ENCODE measurements at regions not wholly inside any gene's neighbourhood (a gene's known extent, or its start where the extent isn't known, plus 50 kb on each side); places are given as distances from the start of the nearest gene placed in this dataset.
A peak's percentile ranks its signal among the peaks of the same experiment; 100 is the strongest.
"Not testable (repeated sequence)": the region's sequence is repeated elsewhere in the genome, so short reads cannot be mapped to it uniquely, and the experiment has no call there.

DNA sequence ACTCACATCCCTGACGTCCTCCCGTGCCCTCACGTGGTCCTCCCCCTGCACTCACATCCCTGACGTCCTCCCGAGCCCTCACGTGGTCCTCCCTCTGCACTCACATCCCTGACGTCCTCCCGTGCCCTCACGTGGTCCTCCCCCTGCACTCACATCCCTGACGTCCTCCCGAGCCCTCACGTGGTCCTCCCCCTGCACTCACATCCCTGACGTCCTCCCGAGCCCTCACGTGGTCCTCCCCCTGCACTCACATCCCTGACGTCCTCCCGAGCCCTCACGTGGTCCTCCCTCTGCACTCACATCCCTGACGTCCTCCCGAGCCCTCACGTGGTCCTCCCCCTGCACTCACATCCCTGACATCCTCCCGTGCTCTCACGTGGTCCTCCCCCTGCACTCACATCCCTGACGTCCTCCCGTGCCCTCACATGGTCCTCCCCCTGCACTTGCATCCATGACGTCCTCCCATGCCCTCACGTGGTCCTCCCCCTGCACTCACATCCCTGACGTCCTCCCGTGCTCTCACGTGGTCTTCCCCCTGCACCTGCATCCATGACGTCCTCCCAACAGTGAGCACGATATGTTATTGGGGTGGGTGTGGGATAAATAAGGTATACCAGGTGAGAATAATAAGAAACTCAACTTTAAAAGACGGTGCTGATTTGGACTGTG, 57.0 kb upstream of the SAMD11 start:
- not testable (repeated sequence) for H4K20me1 ChIP-seq (ENCODE audit: insufficient read depth); H3K79me2 ChIP-seq (replicated peaks; ENCODE audit: insufficient read depth, low read length); H3F3A ChIP-seq (ENCODE audit: insufficient read depth, low read length, poor library complexity, severe bottlenecking); H2AFZ ChIP-seq (ENCODE audit: low read depth, low read length); H3K27ac ChIP-seq (ENCODE audit: low read length); H3K4me3 ChIP-seq (ENCODE audit: low read length); H3K4me2 ChIP-seq (ENCODE audit: low read length); H3K36me3 ChIP-seq (ENCODE audit: insufficient read depth, low read length); H3K9me3 ChIP-seq (ENCODE audit: low read length); H3K9ac ChIP-seq (ENCODE audit: low read length); H3K9me2 ChIP-seq (ENCODE audit: insufficient read depth, low read length)
- peaks cover 10% of the 10 kb centered on the region for H3K27me3 ChIP-seq (ENCODE audit: insufficient read depth, low read depth, low read length)

DNA sequence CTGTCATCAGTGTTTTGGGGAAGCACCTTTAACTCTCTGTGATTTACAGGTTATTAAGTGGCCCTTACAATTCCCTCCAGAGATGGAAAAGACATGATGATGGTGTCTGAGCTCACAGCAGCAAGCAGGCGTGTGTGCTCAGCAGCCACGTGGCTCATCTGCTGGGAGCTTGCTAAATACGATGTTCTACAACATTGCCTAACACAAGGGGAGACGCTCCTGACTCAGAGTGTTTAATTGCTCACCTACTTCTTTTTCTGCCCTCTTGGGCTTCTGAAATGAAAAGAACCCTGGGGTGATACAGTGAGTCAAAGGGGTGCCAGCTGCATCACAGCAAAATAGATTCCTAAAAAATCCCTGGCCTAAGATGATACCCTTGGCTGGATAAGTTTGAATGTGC, 56.2 kb upstream of the SAMD11 start:
- not testable (repeated sequence) for H2AFZ ChIP-seq (ENCODE audit: low read depth, low read length); H3K27ac ChIP-seq (ENCODE audit: low read length); H3K79me2 ChIP-seq (replicated peaks; ENCODE audit: insufficient read depth, low read length); H3K9me2 ChIP-seq (ENCODE audit: insufficient read depth, low read length); H3K4me2 ChIP-seq (ENCODE audit: low read length); H3K9me3 ChIP-seq (ENCODE audit: low read length); H3K36me3 ChIP-seq (ENCODE audit: insufficient read depth, low read length); H4K20me1 ChIP-seq (ENCODE audit: insufficient read depth); H3K9ac ChIP-seq (ENCODE audit: low read length); H3K4me3 ChIP-seq (ENCODE audit: low read length); H3F3A ChIP-seq (ENCODE audit: insufficient read depth, low read length, poor library complexity, severe bottlenecking)
- peaks cover 10% of the 10 kb centered on the region for H3K27me3 ChIP-seq (ENCODE audit: insufficient read depth, low read depth, low read length)

DNA sequence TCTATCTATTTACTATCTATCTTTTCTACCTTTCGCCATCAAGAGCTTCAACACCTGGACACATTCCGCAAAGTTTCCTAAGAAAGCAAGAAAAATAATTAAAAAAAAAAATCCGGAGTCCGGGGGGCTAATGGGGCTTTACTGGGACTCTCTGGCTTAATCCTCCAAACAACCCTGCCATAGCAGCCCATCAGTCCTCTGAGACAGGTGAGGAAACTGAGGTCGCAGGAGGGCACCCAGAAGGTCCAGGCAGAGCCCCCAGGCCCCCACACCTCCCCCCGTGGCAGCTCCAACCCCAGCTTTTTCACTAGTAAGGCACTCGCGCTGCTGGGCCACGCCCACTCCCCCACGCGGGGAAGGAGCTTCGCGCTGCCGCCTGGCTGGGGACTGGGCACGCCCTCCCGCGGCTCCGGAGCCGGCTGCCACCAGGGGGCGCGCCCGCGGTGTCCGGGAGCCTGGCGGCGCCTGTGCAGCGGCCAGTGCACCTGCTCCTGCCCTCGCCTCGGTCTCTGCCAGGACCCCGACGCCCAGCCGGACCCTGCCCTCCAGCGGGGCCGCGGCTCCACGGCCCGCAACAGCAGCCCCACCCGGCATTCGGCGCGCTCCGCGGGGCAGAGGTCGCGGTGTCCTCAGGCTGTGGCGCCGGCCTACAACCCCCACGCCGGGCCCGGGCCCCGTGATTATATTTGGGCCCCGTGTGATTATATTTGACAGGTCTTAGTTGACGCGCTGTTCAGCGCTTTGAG, 54.1 kb upstream of the SAMD11 start:
- Histone ChIP-seq H3K27ac (ENCODE audit: low read length) (no peak overlapping the region), H3K9ac (ENCODE audit: low read length) (no peak overlapping the region), H3K9me3 (ENCODE audit: low read length) (no peaks in the 10 kb centered on the region), H3K36me3 (ENCODE audit: insufficient read depth, low read length) (no peaks in the 10 kb centered on the region), H3K4me3 (ENCODE audit: low read length) (no peak overlapping the region), H3K79me2 (replicated peaks; ENCODE audit: insufficient read depth, low read length) (no peaks in the 10 kb centered on the region), H3K9me2 (ENCODE audit: insufficient read depth, low read length) (no peaks in the 10 kb centered on the region), H3K4me2 (ENCODE audit: low read length) (no peak overlapping the region), H4K20me1 (ENCODE audit: insufficient read depth) (no peaks in the 10 kb centered on the region), H3F3A (ENCODE audit: insufficient read depth, low read length, poor library complexity, severe bottlenecking) (no peaks in the 10 kb centered on the region), H3K27me3 (ENCODE audit: insufficient read depth, low read depth, low read length) (peaks cover 10% of the 10 kb centered on the region), H2AFZ (ENCODE audit: low read depth, low read length) (no peak overlapping the region)
- TF ChIP-seq EP300 (conservative IDR thresholded peaks at IDR 0.05; ENCODE audit: poor library complexity, severe bottlenecking) (no peak), EZH2 (IDR thresholded peaks at IDR 0.05; ENCODE audit: borderline replicate concordance, insufficient read depth, low read length, poor library complexity, severe bottlenecking) (no peak), POLR2AphosphoS5 (IDR thresholded peaks at IDR 0.05) (no peak), RAD21 (conservative IDR thresholded peaks at IDR 0.05) (peak; percentile 21), SMC3 (conservative IDR thresholded peaks at IDR 0.05; ENCODE audit: poor library complexity) (peak; percentile 46), TAF1 (IDR thresholded peaks at IDR 0.05; ENCODE audit: low read depth) (no peak), MXI1 (conservative IDR thresholded peaks at IDR 0.05; ENCODE audit: poor library complexity, severe bottlenecking) (no peak)
- TF ChIP-seq, protein P1, sequence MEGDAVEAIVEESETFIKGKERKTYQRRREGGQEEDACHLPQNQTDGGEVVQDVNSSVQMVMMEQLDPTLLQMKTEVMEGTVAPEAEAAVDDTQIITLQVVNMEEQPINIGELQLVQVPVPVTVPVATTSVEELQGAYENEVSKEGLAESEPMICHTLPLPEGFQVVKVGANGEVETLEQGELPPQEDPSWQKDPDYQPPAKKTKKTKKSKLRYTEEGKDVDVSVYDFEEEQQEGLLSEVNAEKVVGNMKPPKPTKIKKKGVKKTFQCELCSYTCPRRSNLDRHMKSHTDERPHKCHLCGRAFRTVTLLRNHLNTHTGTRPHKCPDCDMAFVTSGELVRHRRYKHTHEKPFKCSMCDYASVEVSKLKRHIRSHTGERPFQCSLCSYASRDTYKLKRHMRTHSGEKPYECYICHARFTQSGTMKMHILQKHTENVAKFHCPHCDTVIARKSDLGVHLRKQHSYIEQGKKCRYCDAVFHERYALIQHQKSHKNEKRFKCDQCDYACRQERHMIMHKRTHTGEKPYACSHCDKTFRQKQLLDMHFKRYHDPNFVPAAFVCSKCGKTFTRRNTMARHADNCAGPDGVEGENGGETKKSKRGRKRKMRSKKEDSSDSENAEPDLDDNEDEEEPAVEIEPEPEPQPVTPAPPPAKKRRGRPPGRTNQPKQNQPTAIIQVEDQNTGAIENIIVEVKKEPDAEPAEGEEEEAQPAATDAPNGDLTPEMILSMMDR (IDR thresholded peaks at IDR 0.05; ENCODE audit: poor library complexity, severe bottlenecking), result peak; percentile 68
- TF ChIP-seq, protein P2, sequence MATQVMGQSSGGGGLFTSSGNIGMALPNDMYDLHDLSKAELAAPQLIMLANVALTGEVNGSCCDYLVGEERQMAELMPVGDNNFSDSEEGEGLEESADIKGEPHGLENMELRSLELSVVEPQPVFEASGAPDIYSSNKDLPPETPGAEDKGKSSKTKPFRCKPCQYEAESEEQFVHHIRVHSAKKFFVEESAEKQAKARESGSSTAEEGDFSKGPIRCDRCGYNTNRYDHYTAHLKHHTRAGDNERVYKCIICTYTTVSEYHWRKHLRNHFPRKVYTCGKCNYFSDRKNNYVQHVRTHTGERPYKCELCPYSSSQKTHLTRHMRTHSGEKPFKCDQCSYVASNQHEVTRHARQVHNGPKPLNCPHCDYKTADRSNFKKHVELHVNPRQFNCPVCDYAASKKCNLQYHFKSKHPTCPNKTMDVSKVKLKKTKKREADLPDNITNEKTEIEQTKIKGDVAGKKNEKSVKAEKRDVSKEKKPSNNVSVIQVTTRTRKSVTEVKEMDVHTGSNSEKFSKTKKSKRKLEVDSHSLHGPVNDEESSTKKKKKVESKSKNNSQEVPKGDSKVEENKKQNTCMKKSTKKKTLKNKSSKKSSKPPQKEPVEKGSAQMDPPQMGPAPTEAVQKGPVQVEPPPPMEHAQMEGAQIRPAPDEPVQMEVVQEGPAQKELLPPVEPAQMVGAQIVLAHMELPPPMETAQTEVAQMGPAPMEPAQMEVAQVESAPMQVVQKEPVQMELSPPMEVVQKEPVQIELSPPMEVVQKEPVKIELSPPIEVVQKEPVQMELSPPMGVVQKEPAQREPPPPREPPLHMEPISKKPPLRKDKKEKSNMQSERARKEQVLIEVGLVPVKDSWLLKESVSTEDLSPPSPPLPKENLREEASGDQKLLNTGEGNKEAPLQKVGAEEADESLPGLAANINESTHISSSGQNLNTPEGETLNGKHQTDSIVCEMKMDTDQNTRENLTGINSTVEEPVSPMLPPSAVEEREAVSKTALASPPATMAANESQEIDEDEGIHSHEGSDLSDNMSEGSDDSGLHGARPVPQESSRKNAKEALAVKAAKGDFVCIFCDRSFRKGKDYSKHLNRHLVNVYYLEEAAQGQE (IDR thresholded peaks at IDR 0.05; ENCODE audit: borderline replicate concordance), result no peak

All from neural cell (in vitro differentiated cells).